ENCODE measurements at regions not wholly inside any gene's neighbourhood (a gene's known extent, or its start where the extent isn't known, plus 50 kb on each side); places are given as distances from the start of the nearest gene placed in this dataset.

DNA sequence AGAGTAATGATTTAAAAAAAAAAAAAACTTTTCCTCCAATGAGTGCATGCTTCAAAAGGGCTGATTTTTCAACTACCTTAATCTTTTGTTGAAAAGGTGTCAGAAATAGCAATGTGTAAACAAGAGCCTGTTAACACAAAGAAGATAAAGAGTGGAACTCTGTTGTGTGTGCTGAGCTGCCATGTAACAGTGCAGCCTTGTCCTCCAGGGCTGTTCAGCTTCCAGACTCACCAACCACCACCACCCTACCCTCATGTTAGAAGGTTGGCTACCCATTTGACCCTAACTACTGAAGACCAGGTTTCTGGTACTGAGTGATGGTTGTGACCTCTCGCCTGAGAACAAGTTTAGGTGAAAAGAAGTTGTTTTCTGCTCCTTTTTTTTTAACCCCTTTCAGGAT is 222.8 kb upstream of the TEX13C start:
- H3K4me1 ChIP-seq (ENCODE audit: low read depth, poor library complexity, severe bottlenecking) = no peaks in the 10 kb centered on the region

GRCh38 chrX:125101971-125102755 is 217.5 kb upstream of the TEX13C start:
- Histone ChIP-seq H4K20me1 (ENCODE audit: insufficient read depth) (no peaks in the 10 kb centered on the region), H3K27me3 (ENCODE audit: insufficient read depth, low read depth) (no peaks in the 10 kb centered on the region), H3K4me1 (ENCODE audit: low read depth, poor library complexity, severe bottlenecking) (no peaks in the 10 kb centered on the region), H2AFZ (ENCODE audit: low read depth) (no peak overlapping the region), H3K27ac (no peak overlapping the region), H3K4me3 (IDR thresholded peaks at IDR 0.05; ENCODE audit: insufficient read depth, low read depth, low read length) (no peak overlapping the region), H3K79me2 (ENCODE audit: insufficient read depth, low read depth) (no peaks in the 10 kb centered on the region), H3K36me3 (ENCODE audit: insufficient read depth) (no peaks in the 10 kb centered on the region), H3K4me2 (no peak overlapping the region), H3K9ac (no peak overlapping the region)
- TF ChIP-seq, protein P1, sequence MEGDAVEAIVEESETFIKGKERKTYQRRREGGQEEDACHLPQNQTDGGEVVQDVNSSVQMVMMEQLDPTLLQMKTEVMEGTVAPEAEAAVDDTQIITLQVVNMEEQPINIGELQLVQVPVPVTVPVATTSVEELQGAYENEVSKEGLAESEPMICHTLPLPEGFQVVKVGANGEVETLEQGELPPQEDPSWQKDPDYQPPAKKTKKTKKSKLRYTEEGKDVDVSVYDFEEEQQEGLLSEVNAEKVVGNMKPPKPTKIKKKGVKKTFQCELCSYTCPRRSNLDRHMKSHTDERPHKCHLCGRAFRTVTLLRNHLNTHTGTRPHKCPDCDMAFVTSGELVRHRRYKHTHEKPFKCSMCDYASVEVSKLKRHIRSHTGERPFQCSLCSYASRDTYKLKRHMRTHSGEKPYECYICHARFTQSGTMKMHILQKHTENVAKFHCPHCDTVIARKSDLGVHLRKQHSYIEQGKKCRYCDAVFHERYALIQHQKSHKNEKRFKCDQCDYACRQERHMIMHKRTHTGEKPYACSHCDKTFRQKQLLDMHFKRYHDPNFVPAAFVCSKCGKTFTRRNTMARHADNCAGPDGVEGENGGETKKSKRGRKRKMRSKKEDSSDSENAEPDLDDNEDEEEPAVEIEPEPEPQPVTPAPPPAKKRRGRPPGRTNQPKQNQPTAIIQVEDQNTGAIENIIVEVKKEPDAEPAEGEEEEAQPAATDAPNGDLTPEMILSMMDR (conservative IDR thresholded peaks at IDR 0.05; ENCODE audit: low read depth, low read length) = no peak

More for the DNA sequence above, 222.8 kb upstream of the TEX13C start:
- H3K4me2 ChIP-seq = no peak overlapping the region
- no peaks in the 10 kb centered on the region for H3K36me3 ChIP-seq (ENCODE audit: insufficient read depth)
- H4K20me1 ChIP-seq (ENCODE audit: insufficient read depth) = no peaks in the 10 kb centered on the region
- no peak overlapping the region for H3K9ac ChIP-seq
- H2AFZ ChIP-seq (ENCODE audit: low read depth) = no peak overlapping the region
- H3K79me2 ChIP-seq (ENCODE audit: insufficient read depth, low read depth) = no peaks in the 10 kb centered on the region
- H3K27me3 ChIP-seq (ENCODE audit: insufficient read depth, low read depth) = no peaks in the 10 kb centered on the region
- TF ChIP-seq, protein P1 (conservative IDR thresholded peaks at IDR 0.05; ENCODE audit: low read depth, low read length) = no peak
- H3K27ac ChIP-seq = no peak overlapping the region
- no peak overlapping the region for H3K4me3 ChIP-seq (IDR thresholded peaks at IDR 0.05; ENCODE audit: insufficient read depth, low read depth, low read length)

- H2AFZ ChIP-seq (ENCODE audit: low read depth) = no peak overlapping the region
- H3K4me3 ChIP-seq (IDR thresholded peaks at IDR 0.05; ENCODE audit: insufficient read depth, low read depth, low read length) = no peak overlapping the region
- no peaks in the 10 kb centered on the region for H3K79me2 ChIP-seq (ENCODE audit: insufficient read depth, low read depth)
- no peak overlapping the region for H3K9ac ChIP-seq
- H3K27ac ChIP-seq = no peak overlapping the region
- no peak overlapping the region for H3K4me2 ChIP-seq
- no peaks in the 10 kb centered on the region for H3K4me1 ChIP-seq (ENCODE audit: low read depth, poor library complexity, severe bottlenecking)
- no peaks in the 10 kb centered on the region for H3K27me3 ChIP-seq (ENCODE audit: insufficient read depth, low read depth)
- TF ChIP-seq, protein P1 (conservative IDR thresholded peaks at IDR 0.05; ENCODE audit: low read depth, low read length) = no peak
- no peaks in the 10 kb centered on the region for H3K36me3 ChIP-seq (ENCODE audit: insufficient read depth)
- H4K20me1 ChIP-seq (ENCODE audit: insufficient read depth) = no peaks in the 10 kb centered on the region
Observed at GRCh38 chrX:125103693-125104092, 216.0 kb upstream of the TEX13C start.

- Histone ChIP-seq H3K4me1 (ENCODE audit: low read depth, poor library complexity, severe bottlenecking) (no peaks in the 10 kb centered on the region), H4K20me1 (ENCODE audit: insufficient read depth) (no peaks in the 10 kb centered on the region), H3K27me3 (ENCODE audit: insufficient read depth, low read depth) (no peaks in the 10 kb centered on the region), H3K36me3 (ENCODE audit: insufficient read depth) (no peaks in the 10 kb centered on the region), H3K27ac (no peak overlapping the region), H2AFZ (ENCODE audit: low read depth) (no peak overlapping the region), H3K79me2 (ENCODE audit: insufficient read depth, low read depth) (no peaks in the 10 kb centered on the region), H3K9ac (no peak overlapping the region), H3K4me3 (IDR thresholded peaks at IDR 0.05; ENCODE audit: insufficient read depth, low read depth, low read length) (no peak overlapping the region), H3K4me2 (no peak overlapping the region)
- TF ChIP-seq, protein P1 (conservative IDR thresholded peaks at IDR 0.05; ENCODE audit: low read depth, low read length) = no peak
Observed at GRCh38 chrX:125108921-125109320, 210.8 kb upstream of the TEX13C start.

All from KMS-11 (cell line).